GM12878 (cell line): ENCODE measurements at regions not wholly inside any gene's neighbourhood (a gene's known extent, or its start where the extent isn't known, plus 50 kb on each side); places are given as distances from the start of the nearest gene placed in this dataset.

Experiments used
- CTCF ChIP-seq, 3 experiments: IDR thresholded peaks in 2 of 3; conservative IDR thresholded peaks in 1 of 3; 2 replicates each; pipeline ENCODE4 v1.5.1; 2011; ENCODE audit warnings: low read depth in 3 of 3, low read length in 3 of 3, mild to moderate bottlenecking in 3 of 3, control low read depth in 2 of 3, moderate library complexity in 2 of 3, inconsistent platforms in 1 of 3, mixed read lengths in 1 of 3; ENCODE audit not compliant: control insufficient read depth in 2 of 3, insufficient read depth in 1 of 3; ENCODE audit errors: extremely low read depth in 1 of 3
- EP300 ChIP-seq, 2 experiments: fragments of 150-350 bp in 1 of 2; IDR thresholded peaks; 2 replicates each; pipeline ENCODE4 v1.6.1; 2011 to 2012; ENCODE audit warnings: low read depth in 2 of 2, low read length in 2 of 2, borderline replicate concordance in 1 of 2, improper control_type of control experiment in 1 of 2, inconsistent platforms in 1 of 2; ENCODE audit not compliant: control insufficient read depth in 1 of 2
- ESRRA ChIP-seq: IDR thresholded peaks from 2 replicates; pipeline ENCODE4 v1.6.1; 2012; ENCODE audit warnings: mild to moderate bottlenecking, low read length, improper control_type of control experiment
- ETV6 ChIP-seq, 2 experiments: fragments of 450-650 bp in 1 of 2; IDR thresholded peaks in 1 of 2; conservative IDR thresholded peaks in 1 of 2; 2 replicates each; pipeline ENCODE4 v1.6.1; 2014; ENCODE audit warnings: antibody characterized with exemption in 1 of 2, borderline replicate concordance in 1 of 2, low read depth in 1 of 2, mild to moderate bottlenecking in 1 of 2, moderate library complexity in 1 of 2
- MTA3 ChIP-seq: IDR thresholded peaks from 2 replicates; pipeline ENCODE4 v1.6.1; 2012; ENCODE audit warnings: low read length, inconsistent platforms, borderline replicate concordance
- POLR2A ChIP-seq: IDR thresholded peaks from 2 replicates; pipeline ENCODE4 v1.6.1; 2011; ENCODE audit warnings: low read depth, mild to moderate bottlenecking, low read length
- POLR2AphosphoS5 ChIP-seq: IDR thresholded peaks from 2 replicates; pipeline ENCODE4 v1.6.1; 2011; ENCODE audit warnings: mild to moderate bottlenecking, low read length, inconsistent platforms
- POU2F2 ChIP-seq: IDR thresholded peaks from 3 replicates; pipeline ENCODE4 v1.6.1; 2011; ENCODE audit warnings: low read depth, mild to moderate bottlenecking, low read length, borderline replicate concordance
- TCF12 ChIP-seq: IDR thresholded peaks from 2 replicates; pipeline ENCODE4 v1.6.1; 2011; ENCODE audit warnings: low read depth, mild to moderate bottlenecking, low read length
- YY1 ChIP-seq: IDR thresholded peaks from 2 replicates; pipeline ENCODE4 v1.6.1; 2011; ENCODE audit warnings: low read depth, mild to moderate bottlenecking, low read length
- ZNF274 ChIP-seq: IDR thresholded peaks from one replicate; pipeline ENCODE4 v1.8.0; 2011; ENCODE audit not compliant: insufficient read length, insufficient read depth
- TF ChIP-seq, protein P1 (sequence below): fragments of 450-650 bp; IDR thresholded peaks from 2 replicates; pipeline ENCODE4 v1.6.1; 2017; ENCODE audit warnings: mild to moderate bottlenecking, low read depth, inconsistent platforms; ENCODE audit not compliant: poor library complexity, severe bottlenecking
- TF ChIP-seq, protein P2 (sequence below): fragments of 150-350 bp; IDR thresholded peaks from 2 replicates; pipeline ENCODE4 v1.6.1; 2014; ENCODE audit warnings: mild to moderate bottlenecking, low read depth, low read length
- TF ChIP-seq, protein P3 (sequence below): IDR thresholded peaks from 2 replicates; pipeline ENCODE4 v1.6.1; 2012; ENCODE audit warnings: mild to moderate bottlenecking, low read depth, low read length

GRCh38 chr6:84902354-84902928 lies 138.0 kb upstream of the TBX18 start:
- no peak for TF ChIP-seq ZNF274
- TF ChIP-seq, protein P1, sequence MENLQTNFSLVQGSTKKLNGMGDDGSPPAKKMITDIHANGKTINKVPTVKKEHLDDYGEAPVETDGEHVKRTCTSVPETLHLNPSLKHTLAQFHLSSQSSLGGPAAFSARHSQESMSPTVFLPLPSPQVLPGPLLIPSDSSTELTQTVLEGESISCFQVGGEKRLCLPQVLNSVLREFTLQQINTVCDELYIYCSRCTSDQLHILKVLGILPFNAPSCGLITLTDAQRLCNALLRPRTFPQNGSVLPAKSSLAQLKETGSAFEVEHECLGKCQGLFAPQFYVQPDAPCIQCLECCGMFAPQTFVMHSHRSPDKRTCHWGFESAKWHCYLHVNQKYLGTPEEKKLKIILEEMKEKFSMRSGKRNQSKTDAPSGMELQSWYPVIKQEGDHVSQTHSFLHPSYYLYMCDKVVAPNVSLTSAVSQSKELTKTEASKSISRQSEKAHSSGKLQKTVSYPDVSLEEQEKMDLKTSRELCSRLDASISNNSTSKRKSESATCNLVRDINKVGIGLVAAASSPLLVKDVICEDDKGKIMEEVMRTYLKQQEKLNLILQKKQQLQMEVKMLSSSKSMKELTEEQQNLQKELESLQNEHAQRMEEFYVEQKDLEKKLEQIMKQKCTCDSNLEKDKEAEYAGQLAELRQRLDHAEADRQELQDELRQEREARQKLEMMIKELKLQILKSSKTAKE, result no peak
- TF ChIP-seq CTCF (IDR thresholded peaks at IDR 0.05 in 2 of 3, conservative IDR thresholded peaks at IDR 0.05 in 1 of 3; ENCODE audit: control insufficient read depth in 2 of 3, extremely low read depth in 1 of 3, insufficient read depth in 1 of 3, low read depth in 3 of 3, low read length in 3 of 3), result no peak
- TF ChIP-seq, protein P2, sequence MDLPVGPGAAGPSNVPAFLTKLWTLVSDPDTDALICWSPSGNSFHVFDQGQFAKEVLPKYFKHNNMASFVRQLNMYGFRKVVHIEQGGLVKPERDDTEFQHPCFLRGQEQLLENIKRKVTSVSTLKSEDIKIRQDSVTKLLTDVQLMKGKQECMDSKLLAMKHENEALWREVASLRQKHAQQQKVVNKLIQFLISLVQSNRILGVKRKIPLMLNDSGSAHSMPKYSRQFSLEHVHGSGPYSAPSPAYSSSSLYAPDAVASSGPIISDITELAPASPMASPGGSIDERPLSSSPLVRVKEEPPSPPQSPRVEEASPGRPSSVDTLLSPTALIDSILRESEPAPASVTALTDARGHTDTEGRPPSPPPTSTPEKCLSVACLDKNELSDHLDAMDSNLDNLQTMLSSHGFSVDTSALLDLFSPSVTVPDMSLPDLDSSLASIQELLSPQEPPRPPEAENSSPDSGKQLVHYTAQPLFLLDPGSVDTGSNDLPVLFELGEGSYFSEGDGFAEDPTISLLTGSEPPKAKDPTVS, result no peak
- no peak for TF ChIP-seq MTA3
- no peak for TF ChIP-seq POLR2AphosphoS5
- TF ChIP-seq YY1, result no peak
- no peak for TF ChIP-seq TCF12
- no peak for TF ChIP-seq ETV6 (conservative IDR thresholded peaks at IDR 0.05 in 1 of 2, IDR thresholded peaks at IDR 0.05 in 1 of 2; ENCODE audit: borderline replicate concordance in 1 of 2, low read depth in 1 of 2)
- TF ChIP-seq POU2F2, result no peak
- TF ChIP-seq, protein P3, sequence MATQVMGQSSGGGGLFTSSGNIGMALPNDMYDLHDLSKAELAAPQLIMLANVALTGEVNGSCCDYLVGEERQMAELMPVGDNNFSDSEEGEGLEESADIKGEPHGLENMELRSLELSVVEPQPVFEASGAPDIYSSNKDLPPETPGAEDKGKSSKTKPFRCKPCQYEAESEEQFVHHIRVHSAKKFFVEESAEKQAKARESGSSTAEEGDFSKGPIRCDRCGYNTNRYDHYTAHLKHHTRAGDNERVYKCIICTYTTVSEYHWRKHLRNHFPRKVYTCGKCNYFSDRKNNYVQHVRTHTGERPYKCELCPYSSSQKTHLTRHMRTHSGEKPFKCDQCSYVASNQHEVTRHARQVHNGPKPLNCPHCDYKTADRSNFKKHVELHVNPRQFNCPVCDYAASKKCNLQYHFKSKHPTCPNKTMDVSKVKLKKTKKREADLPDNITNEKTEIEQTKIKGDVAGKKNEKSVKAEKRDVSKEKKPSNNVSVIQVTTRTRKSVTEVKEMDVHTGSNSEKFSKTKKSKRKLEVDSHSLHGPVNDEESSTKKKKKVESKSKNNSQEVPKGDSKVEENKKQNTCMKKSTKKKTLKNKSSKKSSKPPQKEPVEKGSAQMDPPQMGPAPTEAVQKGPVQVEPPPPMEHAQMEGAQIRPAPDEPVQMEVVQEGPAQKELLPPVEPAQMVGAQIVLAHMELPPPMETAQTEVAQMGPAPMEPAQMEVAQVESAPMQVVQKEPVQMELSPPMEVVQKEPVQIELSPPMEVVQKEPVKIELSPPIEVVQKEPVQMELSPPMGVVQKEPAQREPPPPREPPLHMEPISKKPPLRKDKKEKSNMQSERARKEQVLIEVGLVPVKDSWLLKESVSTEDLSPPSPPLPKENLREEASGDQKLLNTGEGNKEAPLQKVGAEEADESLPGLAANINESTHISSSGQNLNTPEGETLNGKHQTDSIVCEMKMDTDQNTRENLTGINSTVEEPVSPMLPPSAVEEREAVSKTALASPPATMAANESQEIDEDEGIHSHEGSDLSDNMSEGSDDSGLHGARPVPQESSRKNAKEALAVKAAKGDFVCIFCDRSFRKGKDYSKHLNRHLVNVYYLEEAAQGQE, result no peak
- no peak for TF ChIP-seq EP300 (IDR thresholded peaks at IDR 0.05; ENCODE audit: borderline replicate concordance in 1 of 2, control insufficient read depth in 1 of 2, low read depth in 2 of 2, low read length in 2 of 2)
- TF ChIP-seq POLR2A, result no peak
- TF ChIP-seq ESRRA, result no peak
